HG03439 (cell line): ENCODE measurements at regions not wholly inside any gene's neighbourhood (a gene's known extent, or its start where the extent isn't known, plus 50 kb on each side); places are given as distances from the start of the nearest gene placed in this dataset.
"Not testable (repeated sequence)": the region's sequence is repeated elsewhere in the genome, so short reads cannot be mapped to it uniquely, and the experiment has no call there.

Experiments
- ATAC-seq: cut with Tn5 transposase; IDR thresholded peaks from one replicate; pipeline ENCODE4 v1.9.1; 2021; ENCODE audit warnings: mild to moderate bottlenecking, moderate library complexity; ENCODE audit not compliant: unreplicated experiment

GRCh38 chr12:89161557-89161956 is 190.7 kb downstream of the DUSP6 start:
- ATAC-seq: no peak

GRCh38 chr12:89160716-89161123 is 191.6 kb downstream of the DUSP6 start:
- no peak for ATAC-seq

- no peak for ATAC-seq
Observed at GRCh38 chr12:89157413-89157812, 194.9 kb downstream of the DUSP6 start.

DNA sequence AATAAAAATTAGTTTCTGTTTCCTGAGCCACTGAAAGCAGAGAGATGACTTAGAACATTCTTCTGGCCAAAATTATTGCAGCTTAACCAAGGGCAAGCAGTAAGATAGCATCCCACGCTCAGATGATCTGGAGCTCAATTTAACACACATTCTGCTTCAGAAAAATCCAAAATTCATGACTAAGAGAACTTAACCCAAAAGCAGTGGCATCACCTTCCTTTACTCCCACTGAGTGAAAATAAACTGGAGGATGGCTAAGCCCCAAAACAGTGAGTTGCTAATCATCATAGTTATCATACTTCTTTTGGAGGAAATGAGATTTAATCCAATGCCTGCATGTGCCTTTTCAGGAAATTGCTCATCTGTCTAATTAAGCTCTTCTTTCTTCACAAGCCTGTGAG is 195.4 kb downstream of the DUSP6 start:
- no peak for ATAC-seq

GRCh38 chr12:89156340-89156739 is 196.0 kb downstream of the DUSP6 start:
- ATAC-seq: no peak

DNA sequence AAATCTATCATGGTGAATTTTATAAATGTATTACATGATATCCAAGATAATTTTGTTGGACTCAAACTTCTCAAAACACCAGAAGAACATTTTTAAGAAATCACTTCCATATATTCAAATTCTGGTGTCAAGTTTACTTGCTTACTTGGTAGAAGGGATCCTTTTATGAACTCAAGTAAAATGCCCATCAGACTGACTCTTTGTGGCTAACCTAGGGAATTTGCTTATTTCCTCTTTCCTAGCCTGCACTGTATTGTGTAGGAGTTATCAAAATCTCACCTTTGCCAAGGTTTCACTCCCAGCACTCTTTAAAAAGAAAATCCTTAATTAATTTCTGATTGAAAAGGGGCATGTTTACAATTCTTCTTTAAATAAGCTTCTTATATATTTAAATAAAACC is 196.5 kb downstream of the DUSP6 start:
- no peak for ATAC-seq

GRCh38 chr12:89154743-89155499 is 197.4 kb downstream of the DUSP6 start:
- ATAC-seq: no peak

GRCh38 chr12:89153341-89153740 is 199.0 kb downstream of the DUSP6 start:
- no peak for ATAC-seq

DNA sequence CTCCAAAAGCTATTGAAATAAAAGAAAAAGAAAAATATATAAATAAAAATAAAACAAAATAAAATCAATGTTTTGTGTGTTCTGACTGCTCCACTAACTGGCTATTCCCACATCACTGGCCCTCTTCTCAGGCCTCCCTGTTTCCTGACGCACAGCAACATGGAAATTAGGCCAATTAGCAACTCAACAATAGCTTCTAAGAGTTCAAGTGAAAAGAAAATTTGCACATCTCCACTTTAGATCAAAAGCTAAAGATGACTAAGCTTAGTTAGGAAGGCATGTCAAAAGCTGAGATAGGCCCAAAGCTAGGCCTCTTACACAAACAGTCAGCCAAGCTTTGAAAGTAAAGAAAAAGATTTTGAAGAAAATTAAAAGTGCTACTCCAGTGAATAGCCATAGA is 200.8 kb downstream of the DUSP6 start:
- no peak for ATAC-seq

GRCh38 chr12:89150789-89151188 is 201.5 kb downstream of the DUSP6 start:
- ATAC-seq: not testable (repeated sequence)

GRCh38 chr12:89140602-89141238 is 211.6 kb downstream of the DUSP6 start:
- ATAC-seq: no peak

- no peak for ATAC-seq
Observed at GRCh38 chr12:89140141-89140540, 212.2 kb downstream of the DUSP6 start.

GRCh38 chr12:89139390-89139789 is 212.9 kb downstream of the DUSP6 start:
- no peak for ATAC-seq

DNA sequence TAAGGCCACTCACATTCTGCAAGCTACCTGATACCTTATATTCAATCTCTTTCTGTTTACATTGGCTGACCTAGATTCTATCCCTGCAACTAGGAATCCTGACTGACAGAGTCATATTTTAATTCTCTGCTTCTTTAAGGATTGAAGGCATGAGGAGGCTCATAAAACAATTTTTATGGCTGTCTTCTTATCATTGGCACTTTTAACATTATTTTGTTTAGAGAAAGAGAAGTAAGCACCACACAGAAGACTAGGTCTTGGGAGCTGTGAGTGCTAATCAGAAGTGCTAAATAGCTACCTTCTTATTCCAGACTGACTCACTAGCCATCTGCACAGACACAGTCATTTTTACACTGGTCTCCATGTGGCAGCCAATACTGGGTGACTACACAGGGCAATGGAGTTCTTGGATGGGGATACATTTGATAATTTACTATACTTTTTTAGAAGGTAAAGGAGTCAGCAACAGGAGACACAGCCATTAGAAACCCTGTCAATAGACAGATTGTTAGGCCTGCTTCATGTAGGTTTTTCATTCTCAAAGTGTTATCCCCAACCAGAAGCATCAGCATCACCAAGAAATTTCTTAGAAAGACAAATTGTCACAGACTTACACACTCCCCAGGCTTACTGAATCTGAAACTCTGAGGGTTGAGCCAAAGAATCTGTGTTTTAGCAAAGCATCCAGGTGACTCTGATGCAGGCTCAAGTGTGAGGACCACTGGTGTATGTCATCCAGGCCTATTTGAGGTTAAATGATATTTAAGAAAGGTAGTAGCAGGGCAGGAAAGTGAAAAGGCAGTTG is 214.1 kb downstream of the DUSP6 start:
- no peak for ATAC-seq

DNA sequence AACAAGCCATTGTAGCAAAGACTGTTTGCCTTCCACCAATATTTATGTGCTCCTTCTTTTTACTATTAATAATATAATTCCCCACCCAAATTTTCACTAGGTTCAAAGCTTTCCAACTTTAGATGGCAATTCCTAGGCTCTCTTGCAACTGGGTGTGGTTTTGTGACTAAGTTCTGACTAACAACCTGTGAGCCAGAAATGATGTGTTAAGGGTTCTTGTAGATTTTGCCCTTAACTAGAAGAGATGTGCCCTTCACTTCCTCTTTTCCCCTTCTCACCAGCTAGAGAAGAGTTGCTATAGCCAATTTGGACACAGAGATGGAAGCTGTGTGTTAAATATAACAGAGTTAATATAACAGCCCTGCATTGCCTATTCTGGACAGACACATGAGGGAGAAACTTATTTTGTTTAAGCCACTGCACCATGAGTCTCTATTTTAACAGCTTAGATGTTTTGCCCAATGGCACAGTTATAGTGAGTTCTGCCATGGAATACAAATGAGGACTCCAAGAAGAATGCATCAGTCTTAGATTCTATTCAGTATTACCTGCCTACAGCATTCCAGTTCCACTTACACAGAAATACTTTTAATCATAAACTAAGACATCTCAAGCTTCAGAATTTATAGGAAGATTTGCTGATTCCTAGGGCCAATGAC is 216.2 kb downstream of the DUSP6 start:
- ATAC-seq: no peak

- ATAC-seq: no peak
Observed at GRCh38 chr12:89134213-89134770, 218.0 kb downstream of the DUSP6 start.

GRCh38 chr12:89129167-89129870 is 223.0 kb downstream of the DUSP6 start:
- no peak for ATAC-seq

- no peak for ATAC-seq
Observed at GRCh38 chr12:89126712-89127111, 225.6 kb downstream of the DUSP6 start.

- no peak for ATAC-seq
Observed at GRCh38 chr12:89122852-89123251, 229.4 kb downstream of the DUSP6 start.

GRCh38 chr12:89117448-89118034 is 234.8 kb downstream of the DUSP6 start:
- no peak for ATAC-seq
